ENCODE measurements at regions not wholly inside any gene's neighbourhood (a gene's known extent, or its start where the extent isn't known, plus 50 kb on each side); places are given as distances from the start of the nearest gene placed in this dataset.

DNA sequence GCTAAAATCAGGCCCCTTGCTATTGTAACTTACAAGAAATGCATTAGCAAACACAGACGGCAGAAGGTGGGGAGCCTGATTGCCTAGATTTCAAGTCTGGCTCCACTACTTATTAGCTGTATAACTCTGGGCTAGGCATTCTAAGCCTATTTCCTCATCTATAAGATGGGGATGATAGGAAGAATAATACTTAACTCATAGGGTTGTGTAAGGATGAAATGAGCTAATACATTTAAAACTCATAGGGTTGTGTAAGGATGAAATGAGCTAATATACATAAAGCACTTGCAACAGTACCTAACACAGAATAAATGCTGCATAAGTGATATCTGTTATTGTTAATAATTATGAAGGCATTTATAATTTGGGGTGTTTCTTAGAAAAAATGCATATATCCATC lies 60.1 kb upstream of the DIO2 start:
- no peak for TF ChIP-seq POLR2A (IDR thresholded peaks at IDR 0.05)
- TF ChIP-seq, protein P1, sequence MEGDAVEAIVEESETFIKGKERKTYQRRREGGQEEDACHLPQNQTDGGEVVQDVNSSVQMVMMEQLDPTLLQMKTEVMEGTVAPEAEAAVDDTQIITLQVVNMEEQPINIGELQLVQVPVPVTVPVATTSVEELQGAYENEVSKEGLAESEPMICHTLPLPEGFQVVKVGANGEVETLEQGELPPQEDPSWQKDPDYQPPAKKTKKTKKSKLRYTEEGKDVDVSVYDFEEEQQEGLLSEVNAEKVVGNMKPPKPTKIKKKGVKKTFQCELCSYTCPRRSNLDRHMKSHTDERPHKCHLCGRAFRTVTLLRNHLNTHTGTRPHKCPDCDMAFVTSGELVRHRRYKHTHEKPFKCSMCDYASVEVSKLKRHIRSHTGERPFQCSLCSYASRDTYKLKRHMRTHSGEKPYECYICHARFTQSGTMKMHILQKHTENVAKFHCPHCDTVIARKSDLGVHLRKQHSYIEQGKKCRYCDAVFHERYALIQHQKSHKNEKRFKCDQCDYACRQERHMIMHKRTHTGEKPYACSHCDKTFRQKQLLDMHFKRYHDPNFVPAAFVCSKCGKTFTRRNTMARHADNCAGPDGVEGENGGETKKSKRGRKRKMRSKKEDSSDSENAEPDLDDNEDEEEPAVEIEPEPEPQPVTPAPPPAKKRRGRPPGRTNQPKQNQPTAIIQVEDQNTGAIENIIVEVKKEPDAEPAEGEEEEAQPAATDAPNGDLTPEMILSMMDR (IDR thresholded peaks at IDR 0.05): no peak

Data from right lobe of liver (tissue), 4 donors.